Esophagus muscularis mucosa (tissue), 3 donors: ENCODE measurements at regions not wholly inside any gene's neighbourhood (a gene's known extent, or its start where the extent isn't known, plus 50 kb on each side); places are given as distances from the start of the nearest gene placed in this dataset.

ENCODE experiments used
- CTCF ChIP-seq, 3 experiments: fragments of 200-600 bp in 2 of 3; fragments of 450-650 bp in 1 of 3; sonication (generic) in 2 of 3; IDR thresholded peaks; one replicate each; pipeline ENCODE4 v1.5.1; 2017 to 2019; ENCODE audit warnings: antibody characterized with exemption in 3 of 3, mild to moderate bottlenecking in 2 of 3, moderate library complexity in 1 of 3
- POLR2A ChIP-seq: fragments of 450-650 bp; IDR thresholded peaks from one replicate; pipeline ENCODE4 v1.6.1; 2017; ENCODE audit warnings: antibody characterized with exemption, moderate library complexity, mild to moderate bottlenecking, low read depth

- TF ChIP-seq CTCF (IDR thresholded peaks at IDR 0.05) = no peak
- TF ChIP-seq POLR2A = no peak
These were observed 407.3 kb upstream of the HSFY2 start for GRCh38 chrY:19180824-19181223.
